HL-60 (cell line): ENCODE measurements at regions not wholly inside any gene's neighbourhood (a gene's known extent, or its start where the extent isn't known, plus 50 kb on each side); places are given as distances from the start of the nearest gene placed in this dataset.

Experiments
- GABPA ChIP-seq: IDR thresholded peaks from 2 replicates; pipeline ENCODE4 v1.6.1; 2012; ENCODE audit warnings: low read depth
- POLR2AphosphoS5 ChIP-seq: IDR thresholded peaks from 2 replicates; pipeline ENCODE4 v1.6.1; 2012; ENCODE audit warnings: low read depth
- TF ChIP-seq, protein P1 (sequence below): IDR thresholded peaks from one replicate; pipeline ENCODE4 v1.5.1; 2011; ENCODE audit warnings: low read length, control low read depth, inconsistent platforms; ENCODE audit not compliant: insufficient read depth
- TF ChIP-seq, protein P2 (sequence below): IDR thresholded peaks from 2 replicates; pipeline ENCODE4 v1.6.1; 2012; ENCODE audit warnings: low read depth; ENCODE audit not compliant: insufficient replicate concordance

DNA sequence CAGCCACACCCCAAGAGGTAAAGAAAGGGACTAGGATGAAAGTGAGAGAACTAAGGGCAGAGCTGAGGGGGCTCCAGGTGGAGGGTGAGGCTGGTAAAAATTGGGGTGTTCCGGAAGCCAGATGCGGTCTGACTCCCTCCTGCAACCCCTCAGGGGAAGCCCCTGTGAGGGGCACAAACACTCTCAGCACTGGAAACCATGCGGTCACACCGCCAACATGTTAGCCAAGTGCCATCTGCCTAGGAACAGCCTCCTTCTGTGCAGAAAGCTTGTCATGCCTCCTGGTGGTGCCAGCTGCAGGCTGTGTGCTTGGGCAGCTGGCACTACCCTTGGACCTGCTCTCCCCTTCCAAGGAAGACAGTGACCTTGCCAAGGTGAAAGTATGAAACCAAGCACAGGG lies 83.5 kb upstream of the RPL38 start:
- TF ChIP-seq, protein P1, sequence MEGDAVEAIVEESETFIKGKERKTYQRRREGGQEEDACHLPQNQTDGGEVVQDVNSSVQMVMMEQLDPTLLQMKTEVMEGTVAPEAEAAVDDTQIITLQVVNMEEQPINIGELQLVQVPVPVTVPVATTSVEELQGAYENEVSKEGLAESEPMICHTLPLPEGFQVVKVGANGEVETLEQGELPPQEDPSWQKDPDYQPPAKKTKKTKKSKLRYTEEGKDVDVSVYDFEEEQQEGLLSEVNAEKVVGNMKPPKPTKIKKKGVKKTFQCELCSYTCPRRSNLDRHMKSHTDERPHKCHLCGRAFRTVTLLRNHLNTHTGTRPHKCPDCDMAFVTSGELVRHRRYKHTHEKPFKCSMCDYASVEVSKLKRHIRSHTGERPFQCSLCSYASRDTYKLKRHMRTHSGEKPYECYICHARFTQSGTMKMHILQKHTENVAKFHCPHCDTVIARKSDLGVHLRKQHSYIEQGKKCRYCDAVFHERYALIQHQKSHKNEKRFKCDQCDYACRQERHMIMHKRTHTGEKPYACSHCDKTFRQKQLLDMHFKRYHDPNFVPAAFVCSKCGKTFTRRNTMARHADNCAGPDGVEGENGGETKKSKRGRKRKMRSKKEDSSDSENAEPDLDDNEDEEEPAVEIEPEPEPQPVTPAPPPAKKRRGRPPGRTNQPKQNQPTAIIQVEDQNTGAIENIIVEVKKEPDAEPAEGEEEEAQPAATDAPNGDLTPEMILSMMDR = no peak
- TF ChIP-seq GABPA (no peak), POLR2AphosphoS5 (no peak)
- TF ChIP-seq, protein P2, sequence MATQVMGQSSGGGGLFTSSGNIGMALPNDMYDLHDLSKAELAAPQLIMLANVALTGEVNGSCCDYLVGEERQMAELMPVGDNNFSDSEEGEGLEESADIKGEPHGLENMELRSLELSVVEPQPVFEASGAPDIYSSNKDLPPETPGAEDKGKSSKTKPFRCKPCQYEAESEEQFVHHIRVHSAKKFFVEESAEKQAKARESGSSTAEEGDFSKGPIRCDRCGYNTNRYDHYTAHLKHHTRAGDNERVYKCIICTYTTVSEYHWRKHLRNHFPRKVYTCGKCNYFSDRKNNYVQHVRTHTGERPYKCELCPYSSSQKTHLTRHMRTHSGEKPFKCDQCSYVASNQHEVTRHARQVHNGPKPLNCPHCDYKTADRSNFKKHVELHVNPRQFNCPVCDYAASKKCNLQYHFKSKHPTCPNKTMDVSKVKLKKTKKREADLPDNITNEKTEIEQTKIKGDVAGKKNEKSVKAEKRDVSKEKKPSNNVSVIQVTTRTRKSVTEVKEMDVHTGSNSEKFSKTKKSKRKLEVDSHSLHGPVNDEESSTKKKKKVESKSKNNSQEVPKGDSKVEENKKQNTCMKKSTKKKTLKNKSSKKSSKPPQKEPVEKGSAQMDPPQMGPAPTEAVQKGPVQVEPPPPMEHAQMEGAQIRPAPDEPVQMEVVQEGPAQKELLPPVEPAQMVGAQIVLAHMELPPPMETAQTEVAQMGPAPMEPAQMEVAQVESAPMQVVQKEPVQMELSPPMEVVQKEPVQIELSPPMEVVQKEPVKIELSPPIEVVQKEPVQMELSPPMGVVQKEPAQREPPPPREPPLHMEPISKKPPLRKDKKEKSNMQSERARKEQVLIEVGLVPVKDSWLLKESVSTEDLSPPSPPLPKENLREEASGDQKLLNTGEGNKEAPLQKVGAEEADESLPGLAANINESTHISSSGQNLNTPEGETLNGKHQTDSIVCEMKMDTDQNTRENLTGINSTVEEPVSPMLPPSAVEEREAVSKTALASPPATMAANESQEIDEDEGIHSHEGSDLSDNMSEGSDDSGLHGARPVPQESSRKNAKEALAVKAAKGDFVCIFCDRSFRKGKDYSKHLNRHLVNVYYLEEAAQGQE = no peak
